Caki2 (cell line): ENCODE measurements at regions not wholly inside any gene's neighbourhood (a gene's known extent, or its start where the extent isn't known, plus 50 kb on each side); places are given as distances from the start of the nearest gene placed in this dataset.
"Not testable (repeated sequence)": the region's sequence is repeated elsewhere in the genome, so short reads cannot be mapped to it uniquely, and the experiment has no call there.

Experiments
- DNase-seq: peaks from one replicate; pipeline ENCODE4 v3.0.0-alpha.2; 2015; ENCODE audit warnings: low read depth
- in situ Hi-C: cut with HindIII; loops from 2 replicates; pipeline ENCODE4 v1.10.0; 2016; ENCODE audit warnings: low sequenced_read_pairs, low pct_unique_long_range_greater_than_20kb, mixed read lengths

DNA sequence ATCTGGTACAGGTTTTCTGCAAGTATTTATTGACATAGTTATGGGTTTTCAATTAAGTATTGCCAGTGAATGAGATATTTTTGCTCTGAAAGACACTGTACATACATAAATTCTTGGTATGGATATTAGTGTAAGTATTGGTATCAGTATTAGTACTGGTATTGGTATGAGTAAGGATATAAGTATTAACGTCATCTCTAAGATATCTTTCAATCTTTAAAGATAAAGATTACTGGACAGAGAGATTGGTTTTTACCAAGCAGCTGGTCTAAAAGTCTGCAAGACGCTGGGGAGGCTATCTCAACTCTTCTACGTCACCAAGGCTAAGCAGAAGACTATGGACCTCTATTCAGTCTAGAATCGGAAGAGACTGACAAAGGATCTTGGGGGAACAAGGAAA is 234.5 kb downstream of the NXPE2 start:
- DNase-seq, result no peak
- in situ Hi-C loops, result no loop called here

DNA sequence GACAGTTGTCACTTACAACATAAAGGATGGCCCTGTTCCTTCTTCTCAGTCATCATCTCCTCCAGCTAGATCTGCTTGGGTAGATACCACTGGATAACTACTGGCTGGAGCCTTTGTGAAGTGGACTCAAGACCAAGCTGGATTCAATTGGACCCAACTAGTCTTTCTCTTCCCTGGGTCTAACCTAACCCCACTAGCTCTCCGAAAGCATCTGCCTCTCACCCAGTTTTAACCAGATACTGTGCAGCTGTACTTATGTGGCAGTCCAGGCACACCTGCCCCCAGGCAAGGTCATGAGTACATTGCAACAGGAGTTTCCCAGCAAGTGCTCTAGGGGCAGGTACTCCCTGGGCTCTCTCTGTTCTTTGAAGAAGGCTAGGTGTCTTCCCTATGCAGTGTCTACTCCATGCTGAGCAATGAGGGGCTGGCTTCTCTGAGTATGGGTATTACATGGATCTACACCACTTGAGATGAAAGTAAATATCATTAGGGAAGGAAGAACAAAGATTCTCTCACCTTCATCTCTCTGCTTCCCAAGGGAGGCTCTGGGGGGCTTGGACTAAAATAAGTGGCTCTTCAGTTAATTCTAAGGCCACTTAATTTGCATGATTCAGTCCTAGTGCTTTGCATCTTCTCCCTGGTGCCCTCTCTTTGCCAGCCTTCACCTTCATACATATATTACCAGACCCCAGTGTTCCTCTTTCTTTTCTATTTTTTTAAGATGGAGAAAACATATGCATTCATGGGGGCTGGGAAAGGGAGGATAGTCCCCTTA is 236.1 kb downstream of the NXPE2 start:
- in situ Hi-C loops, result no loop called here
- no peak for DNase-seq

DNA sequence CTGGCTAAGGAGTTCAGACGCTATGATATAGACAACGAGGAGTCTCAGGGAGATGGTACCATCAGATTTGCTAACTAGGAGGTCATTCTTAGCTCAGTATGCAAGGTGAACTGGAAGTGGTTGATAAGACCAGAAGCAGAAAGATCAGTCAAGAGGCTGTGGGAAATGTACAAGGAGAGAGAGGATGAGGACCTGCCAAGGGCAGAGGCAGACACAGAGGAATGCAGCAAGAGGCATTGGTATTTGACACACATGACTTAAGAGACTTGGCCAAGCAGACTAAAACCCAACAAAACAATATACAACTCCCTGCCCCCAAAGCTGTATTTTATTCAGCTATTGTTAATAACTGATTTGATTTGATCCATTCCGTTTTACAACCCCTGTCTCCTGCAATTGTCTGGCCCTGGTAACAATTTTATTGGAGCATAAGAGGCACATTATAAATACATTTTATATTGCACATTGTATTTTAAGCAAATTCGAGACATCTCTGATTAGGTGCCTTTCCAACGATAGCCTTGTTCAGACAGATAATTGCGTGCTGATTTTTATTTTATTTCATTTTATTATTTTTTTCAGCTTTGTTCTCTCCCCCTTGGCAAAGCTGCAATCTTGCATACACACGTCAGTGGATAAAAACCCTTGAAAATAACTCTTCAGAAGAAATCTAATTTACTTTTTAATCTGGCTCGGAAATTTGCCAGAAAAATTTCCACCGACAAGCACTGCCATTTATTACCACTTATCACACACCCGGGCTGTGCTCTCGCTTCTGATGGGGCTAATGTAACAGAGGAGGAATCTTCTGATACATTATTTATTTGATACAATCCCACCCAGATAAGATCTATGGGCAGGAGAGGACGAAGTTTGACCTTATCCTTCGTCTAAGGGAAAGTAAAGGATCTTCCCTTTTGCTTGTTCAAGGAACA is 237.8 kb downstream of the NXPE2 start:
- in situ Hi-C loops, result no loop called here
- DNase-seq, result no peak

DNA sequence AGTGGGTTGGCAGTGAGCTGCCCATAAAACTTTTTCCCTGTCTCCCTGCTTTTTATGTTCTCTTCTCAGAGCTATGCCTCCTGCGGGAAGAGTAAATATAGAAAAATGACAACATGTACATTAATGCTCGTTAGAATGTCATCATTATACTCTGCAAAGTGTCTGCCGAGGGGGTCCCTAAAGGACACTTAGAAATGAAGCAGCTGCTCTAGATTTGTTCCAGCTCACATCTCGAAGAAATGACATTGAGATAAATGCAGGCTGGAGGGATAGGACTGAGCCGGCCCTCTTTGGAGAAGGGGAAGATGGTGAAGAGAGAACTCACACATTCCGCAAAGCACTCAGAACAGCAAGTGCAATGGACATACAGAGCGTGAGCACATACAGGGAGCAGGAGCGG is 240.0 kb downstream of the NXPE2 start:
- in situ Hi-C loops, result no loop called here
- DNase-seq, result no peak

DNA sequence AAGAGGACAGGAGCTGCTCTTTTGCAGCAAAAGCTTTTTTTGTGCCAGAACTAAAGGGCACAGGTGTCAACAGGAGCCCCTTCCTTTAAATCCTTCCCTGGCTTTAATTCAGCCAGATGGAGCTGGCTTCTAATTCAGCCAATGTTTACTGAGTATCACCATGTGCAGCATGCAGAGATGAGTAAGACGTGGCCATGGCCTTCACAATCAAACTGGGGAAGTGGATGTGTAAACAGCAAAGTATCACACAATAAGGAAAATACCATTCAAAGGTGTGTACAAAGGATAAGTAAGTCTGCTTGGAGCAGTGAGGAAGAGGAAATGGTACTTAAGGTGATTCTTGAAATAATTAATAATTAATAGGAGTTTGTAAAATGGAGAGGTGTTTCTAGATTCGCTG is 243.4 kb downstream of the NXPE2 start:
- in situ Hi-C loops, result no loop called here
- DNase-seq, result no peak

GRCh38 chr11:114924042-114924441 is 245.7 kb downstream of the NXPE2 start:
- in situ Hi-C loops, result no loop called here
- no peak for DNase-seq

GRCh38 chr11:114925591-114925990 is 247.3 kb downstream of the NXPE2 start:
- in situ Hi-C loops, result no loop called here
- no peak for DNase-seq

DNA sequence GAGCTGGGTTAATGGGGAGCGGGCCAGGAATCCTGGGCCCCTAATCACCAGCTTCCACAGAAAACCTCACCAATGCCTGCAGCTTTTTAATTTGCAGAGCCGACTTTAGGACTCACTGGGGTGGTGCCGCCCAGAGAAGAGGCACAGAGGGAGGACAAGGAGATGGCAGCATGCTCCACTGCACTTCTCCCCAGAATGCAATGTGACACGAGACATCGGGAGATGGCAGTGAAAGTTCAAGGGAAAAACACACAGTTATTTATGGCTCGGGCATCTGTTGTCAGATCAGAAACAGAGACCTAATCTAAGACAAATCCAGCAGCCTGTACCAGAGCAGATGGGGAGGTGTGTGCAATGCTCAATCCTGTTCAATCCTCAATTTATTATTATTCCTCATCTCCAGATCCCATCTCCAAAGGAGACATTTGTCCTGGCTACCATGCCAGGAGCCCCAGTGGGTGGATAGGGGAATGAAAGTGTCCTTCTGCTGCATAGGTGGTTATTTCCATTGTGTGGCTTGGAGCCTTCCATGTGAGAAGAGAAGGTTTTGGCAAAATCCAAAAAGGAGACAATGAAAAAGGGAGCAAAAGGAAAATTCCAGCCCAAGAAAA is 250.0 kb downstream of the NXPE2 start:
- in situ Hi-C loops, result no loop called here
- DNase-seq, result no peak

DNA sequence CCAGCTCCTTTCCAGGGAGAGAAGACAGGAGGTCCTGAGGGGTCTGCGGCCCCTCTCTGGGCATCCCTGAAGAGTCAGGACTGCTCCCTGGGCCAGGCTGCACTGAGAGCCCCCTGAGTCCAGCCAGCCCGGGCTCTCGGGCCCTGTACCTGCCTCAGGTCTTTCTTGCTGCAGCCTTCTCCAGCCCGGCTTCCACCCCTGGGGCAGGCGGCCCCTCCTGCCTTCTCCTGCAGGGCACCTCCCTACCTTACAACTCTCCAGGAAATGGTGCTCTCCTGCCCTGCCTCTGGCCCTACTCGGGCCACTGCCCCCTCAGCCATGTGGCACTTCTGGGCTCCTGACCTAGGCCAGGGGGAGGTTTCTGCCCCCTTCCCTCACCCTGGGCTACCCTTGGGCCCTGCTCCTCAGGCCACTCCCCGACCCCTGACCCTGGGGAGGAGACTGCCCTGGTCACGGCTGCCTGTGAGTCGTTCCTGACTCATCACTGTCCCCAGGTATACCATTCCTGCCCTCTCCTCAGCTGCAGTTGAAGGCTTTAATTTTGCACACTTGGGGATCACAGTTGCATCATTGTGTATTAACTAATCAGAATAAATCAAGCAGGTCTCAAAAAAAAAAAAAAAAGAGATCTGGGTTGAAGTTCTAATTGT is 251.1 kb downstream of the NXPE2 start:
- no peak for DNase-seq
- in situ Hi-C loops, result no loop called here

DNA sequence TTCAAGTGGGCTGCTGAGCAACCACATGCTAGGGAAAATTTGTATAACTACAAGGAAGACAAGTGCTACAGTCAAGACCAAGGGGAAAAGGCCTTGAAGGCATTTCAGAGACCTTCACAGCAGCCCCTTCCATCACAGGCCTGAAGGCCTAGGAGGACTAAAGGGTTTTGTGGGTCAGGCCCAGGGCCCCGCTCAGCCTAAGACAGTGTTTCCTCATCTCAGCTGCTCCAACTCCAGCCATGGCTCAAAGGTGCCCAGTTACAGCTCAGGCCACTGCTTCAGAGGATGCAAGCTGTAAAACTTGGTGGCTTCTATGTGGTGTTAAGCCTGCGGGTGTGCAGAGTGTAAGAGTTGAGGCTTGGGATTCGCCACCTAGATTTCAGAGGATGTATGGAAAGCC is 260.5 kb downstream of the NXPE2 start:
- in situ Hi-C loops, result no loop called here
- DNase-seq, result no peak

DNA sequence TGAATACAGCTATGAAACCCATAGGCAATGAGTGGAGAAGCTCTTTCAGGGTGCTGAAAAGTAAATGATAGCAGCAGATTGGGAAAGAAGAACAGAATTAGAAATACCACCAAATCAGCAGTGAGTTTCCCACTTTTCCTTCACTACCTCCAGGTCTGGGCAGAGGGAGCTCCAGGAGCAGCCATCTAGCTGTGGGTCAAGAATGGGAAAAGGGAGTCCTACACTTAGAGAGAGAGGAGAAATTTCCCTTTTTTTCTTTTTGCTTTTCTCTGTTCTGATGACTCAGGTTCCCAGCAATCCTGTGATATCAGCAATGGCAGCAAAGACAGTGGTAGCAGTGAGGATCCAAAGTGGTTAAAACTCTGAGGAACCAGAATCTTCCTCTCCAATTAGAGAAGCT is 263.9 kb downstream of the NXPE2 start:
- in situ Hi-C loops, result no loop called here
- no peak for DNase-seq

GRCh38 chr11:114949614-114950351 is 271.5 kb downstream of the NXPE2 start:
- DNase-seq, result no peak
- in situ Hi-C loops, result no loop called here

GRCh38 chr11:114953039-114953438 is 274.7 kb downstream of the NXPE2 start:
- DNase-seq, result no peak
- in situ Hi-C loops, result no loop called here

- in situ Hi-C loops, result no loop called here
- no peak for DNase-seq
These were observed 277.6 kb downstream of the NXPE2 start for GRCh38 chr11:114955923-114956322.

- DNase-seq, result no peak
- in situ Hi-C loops, result no loop called here
These were observed 278.2 kb downstream of the NXPE2 start for GRCh38 chr11:114956566-114956965.

DNA sequence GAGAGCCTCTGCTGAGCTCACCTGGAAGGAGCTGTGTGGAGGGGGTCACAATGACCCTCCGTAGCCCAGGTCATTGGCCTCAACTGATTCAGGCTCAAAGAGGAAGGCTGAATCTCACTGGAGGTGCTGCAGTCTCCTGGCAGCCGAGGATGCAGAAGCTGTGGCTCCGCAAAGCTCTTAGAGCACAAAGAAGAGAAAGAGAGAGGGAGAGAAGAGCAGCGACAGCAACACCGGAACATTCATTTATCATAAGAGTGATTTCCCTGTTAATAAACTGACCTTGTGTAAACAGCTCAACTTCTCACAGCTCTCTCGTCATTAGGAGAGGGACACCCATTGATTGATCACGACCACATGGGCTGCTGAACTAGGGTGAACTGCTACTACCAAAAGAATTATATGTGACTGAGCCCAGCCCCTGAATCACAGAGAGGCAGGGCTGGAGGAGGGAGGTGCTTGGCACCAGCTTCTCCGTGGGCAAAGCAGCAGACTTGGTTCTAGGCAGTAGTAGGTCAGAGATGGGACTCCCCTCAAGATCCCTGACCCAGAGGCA is 281.7 kb downstream of the NXPE2 start:
- DNase-seq, result no peak
- in situ Hi-C loops, result no loop called here

DNA sequence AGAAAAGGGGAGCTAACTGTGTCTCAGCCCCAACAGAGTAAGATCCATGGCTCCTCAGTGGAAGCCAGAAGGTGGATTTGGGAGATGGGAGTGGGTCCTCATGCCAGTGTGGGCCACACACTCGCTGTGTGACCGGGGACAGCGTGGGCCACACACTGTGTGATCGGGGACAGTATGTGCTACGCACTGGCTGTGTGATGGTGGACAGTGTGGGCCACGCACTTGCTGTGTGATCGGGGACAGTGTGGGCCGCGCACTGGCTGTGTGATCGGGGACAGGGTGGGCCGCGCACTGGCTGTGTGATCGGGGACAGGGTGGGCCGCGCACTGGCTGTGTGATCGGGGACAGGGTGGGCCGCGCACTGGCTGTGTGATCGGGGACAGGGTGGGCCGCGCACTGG is 282.5 kb downstream of the NXPE2 start:
- in situ Hi-C loops, DNase-seq: not testable (repeated sequence)
